CD4-positive, alpha-beta T cell (primary cell): ENCODE measurements at regions not wholly inside any gene's neighbourhood (a gene's known extent, or its start where the extent isn't known, plus 50 kb on each side); places are given as distances from the start of the nearest gene placed in this dataset.

Experiments
- ATAC-seq: fragments of 200-7000 bp; cut with Tn5 transposase; one replicate; pipeline ENCODE4 v1.10.0; 2022; ENCODE audit warnings: mild to moderate bottlenecking; ENCODE audit not compliant: poor library complexity
- CTCF ChIA-PET: fragments of 350-600 bp; sonication (Branson Sonifier 250); formaldehyde crosslinking; loops from one replicate; lab custom pipeline; 2021; ENCODE audit warnings: antibody characterized with exemption, inconsistent platforms; lab: Charles Lee
- POLR2A ChIA-PET: fragments of 350-600 bp; sonication (Branson Sonifier 250); formaldehyde crosslinking; loops from one replicate; lab custom pipeline; 2021; ENCODE audit warnings: antibody characterized with exemption, inconsistent platforms; lab: Charles Lee
- DNase-seq, 14 experiments: peaks; one replicate each; pipeline ENCODE4 v3.0.0-alpha.2; 2013 to 2020; ENCODE audit warnings: mixed read lengths in 2 of 14
- H3K27ac ChIP-seq, 2 donors: one replicate each; pipeline versions ENCODE4 v1.5.1 to v1.7.0; 2013; ENCODE audit warnings: low read length in 2 of 2, low read depth in 1 of 2, mild to moderate bottlenecking in 1 of 2
- H3K27me3 ChIP-seq, 2 experiments: 1 replicate in 1 of 2; 2 replicates in 1 of 2; pipeline versions ENCODE4 v1.6.1 to v1.7.0; 2013; ENCODE audit warnings: low read length in 2 of 2, control low read depth in 1 of 2, mild to moderate bottlenecking in 1 of 2, moderate library complexity in 1 of 2; ENCODE audit not compliant: insufficient read depth in 2 of 2, control insufficient read depth in 1 of 2
- H3K36me3 ChIP-seq: one replicate; pipeline ENCODE4 v1.6.1; 2013; ENCODE audit warnings: low read length, control low read depth; ENCODE audit not compliant: insufficient read depth
- H3K4me1 ChIP-seq: one replicate; pipeline ENCODE4 v1.6.1; 2013; ENCODE audit warnings: low read length, control low read depth; ENCODE audit not compliant: insufficient read depth
- H3K4me3 ChIP-seq: one replicate; pipeline ENCODE4 v1.5.1; 2013; ENCODE audit warnings: mild to moderate bottlenecking, low read length, moderate library complexity
- H3K9me3 ChIP-seq, 2 experiments: 1 replicate in 1 of 2; 2 replicates in 1 of 2; pipeline versions ENCODE4 v1.6.1 to v1.7.0; 2013; ENCODE audit warnings: low read length in 2 of 2, mild to moderate bottlenecking in 2 of 2, control low read depth in 1 of 2, moderate library complexity in 1 of 2; ENCODE audit not compliant: control insufficient read depth in 1 of 2, insufficient read depth in 1 of 2
- H3K27ac Mint-ChIP-seq: one replicate; pipeline ENCODE4 v1.8.0; 2020; ENCODE audit warnings: mixed read lengths
- H3K27me3 Mint-ChIP-seq: one replicate; pipeline ENCODE4 v1.8.0; 2021; ENCODE audit warnings: mixed read lengths
- H3K36me3 Mint-ChIP-seq: one replicate; pipeline ENCODE4 v1.8.0; 2021; ENCODE audit warnings: low read depth, mixed read lengths
- H3K4me1 Mint-ChIP-seq: one replicate; pipeline ENCODE4 v1.8.0; 2021; ENCODE audit warnings: low read depth, mixed read lengths
- H3K4me3 Mint-ChIP-seq: one replicate; pipeline ENCODE4 v1.8.0; 2020; ENCODE audit warnings: mild to moderate bottlenecking, mixed read lengths
- H3K9me3 Mint-ChIP-seq: one replicate; pipeline ENCODE4 v1.8.0; 2020; ENCODE audit warnings: mixed read lengths
- CTCF ChIP-seq: fragments of 200-600 bp; IDR thresholded peaks from one replicate; pipeline ENCODE4 v1.8.0; 2022; ENCODE audit warnings: antibody characterized with exemption, mild to moderate bottlenecking
- intact Hi-C, 2 experiments: fragments of 100-400 bp; cut with DNase I in 1 of 2; cut with micrococcal nuclease in 1 of 2; formaldehyde crosslinking; loops; one replicate each; pipeline versions ENCODE4 v1.15.1 to v1.9.0; 2023 to 2025; cut with DNase I, micrococcal nuclease

- no peak overlapping the region for H3K4me3 Mint-ChIP-seq
- intact Hi-C loops: no loop called here
- H3K36me3 ChIP-seq: no peaks in the 10 kb centered on the region
These were observed 194.3 kb downstream of the ARL4C start for GRCh38 chr2:234302664-234302991.

GRCh38 chr2:234300932-234301823 lies 195.7 kb downstream of the ARL4C start:
- CTCF ChIA-PET: no interaction called here
- Histone ChIP-seq H3K36me3 (no peaks in the 10 kb centered on the region), H3K27me3 (no peaks in the 10 kb centered on the region), H3K4me3 (no peak overlapping the region), H3K27ac (no peak overlapping the region), H3K4me1 (peaks cover 52% of the 10 kb centered on the region), H3K9me3 (no peaks in the 10 kb centered on the region)
- peaks cover 2% of the 10 kb centered on the region for H3K9me3 Mint-ChIP-seq
- H3K4me1 Mint-ChIP-seq: peaks cover 76% of the 10 kb centered on the region
- ATAC-seq: peak; percentile 28
- no peaks in the 10 kb centered on the region for H3K36me3 Mint-ChIP-seq
- intact Hi-C loops: no loop called here
- peak overlapping the region; percentile 71 for H3K27ac Mint-ChIP-seq
- H3K27me3 Mint-ChIP-seq: no peaks in the 10 kb centered on the region
- no peak for TF ChIP-seq CTCF
- DNase-seq: peak in 2 of 14 experiments; percentile 12 to 44
- POLR2A ChIA-PET: interaction anchor here (1.0 to 1.5 kb wide), 4 partner anchors 8 to 187 kb away, joined by 3 to 6 read pairs (median 4); no protein-coding TSS in a partner anchor
- H3K4me3 Mint-ChIP-seq: peak overlapping the region; percentile 5

More at GRCh38 chr2:234302664-234302991, 194.3 kb downstream of the ARL4C start:
- CTCF ChIA-PET: no interaction called here
- POLR2A ChIA-PET: interaction anchor here (1.0 to 1.5 kb wide), 2 partner anchors 10 to 186 kb away, joined by 3 to 6 read pairs; no protein-coding TSS in a partner anchor
- Mint-ChIP-seq H3K36me3 (no peaks in the 10 kb centered on the region), H3K27me3 (no peaks in the 10 kb centered on the region), H3K9me3 (no peaks in the 10 kb centered on the region), H3K27ac (peak overlapping the region; percentile 71), H3K4me1 (peaks cover 75% of the 10 kb centered on the region)
- Histone ChIP-seq H3K9me3 (no peaks in the 10 kb centered on the region), H3K27ac (no peak overlapping the region), H3K4me3 (no peak overlapping the region), H3K4me1 (peaks cover 46% of the 10 kb centered on the region), H3K27me3 (no peaks in the 10 kb centered on the region)
- no peak for TF ChIP-seq CTCF
- ATAC-seq (no peak), DNase-seq (no peak)

GRCh38 chr2:234300391-234300925 lies 196.4 kb downstream of the ARL4C start:
- no peaks in the 10 kb centered on the region for H3K9me3 ChIP-seq
- Mint-ChIP-seq H3K9me3 (peaks cover 2% of the 10 kb centered on the region), H3K27ac (peak overlapping the region; percentile 71), H3K4me3 (peak overlapping the region; percentile 50), H3K27me3 (no peaks in the 10 kb centered on the region), H3K36me3 (no peaks in the 10 kb centered on the region), H3K4me1 (peaks cover 76% of the 10 kb centered on the region)
- no peak overlapping the region for H3K4me3 ChIP-seq
- ATAC-seq: peak; percentile 67
- H3K27me3 ChIP-seq: no peaks in the 10 kb centered on the region
- no peaks in the 10 kb centered on the region for H3K36me3 ChIP-seq
- POLR2A ChIA-PET: interaction anchor here (1.1 to 1.5 kb wide), 4 partner anchors 10 to 163 kb away, joined by 3 to 4 read pairs (median 4); no protein-coding TSS in a partner anchor
- H3K4me1 ChIP-seq: peaks cover 57% of the 10 kb centered on the region
- CTCF ChIA-PET: no interaction called here
- intact Hi-C loops: no loop called here
- DNase-seq: peak in 7 of 14 experiments; percentile 21 to 63 (median 27)
- no peak for TF ChIP-seq CTCF
- H3K27ac ChIP-seq: no peak overlapping the region
